Endothelial cell of umbilical vein (primary cell): ENCODE measurements at regions not wholly inside any gene's neighbourhood (a gene's known extent, or its start where the extent isn't known, plus 50 kb on each side); places are given as distances from the start of the nearest gene placed in this dataset.

Experiments used
- CTCF ChIP-seq, 2 donors: IDR thresholded peaks; 1 replicate in 1 of 2; 2 replicates in 1 of 2; pipeline ENCODE4 v1.5.1; 2011; ENCODE audit warnings: low read length in 2 of 2, mild to moderate bottlenecking in 2 of 2, moderate library complexity in 2 of 2, control low read depth in 1 of 2, inconsistent platforms in 1 of 2, low read depth in 1 of 2; ENCODE audit not compliant: insufficient read depth in 1 of 2; ENCODE audit errors: extremely low read depth in 1 of 2
- JUN ChIP-seq: IDR thresholded peaks from 2 replicates; pipeline ENCODE4 v1.6.1; 2011; ENCODE audit warnings: borderline replicate concordance, low read depth; ENCODE audit not compliant: insufficient read length, insufficient read depth
- MAX ChIP-seq: IDR thresholded peaks from 2 replicates; pipeline ENCODE4 v1.6.1; 2011; ENCODE audit not compliant: insufficient read depth, insufficient read length

- TF ChIP-seq MAX (no peak), JUN (no peak), CTCF (IDR thresholded peaks at IDR 0.05; ENCODE audit: extremely low read depth in 1 of 2, insufficient read depth in 1 of 2, low read depth in 1 of 2, low read length in 2 of 2) (no peak)
These were observed 133.2 kb downstream of the MAP3K21 start for GRCh38 chr1:233460692-233461091.
